ENCODE measurements at regions not wholly inside any gene's neighbourhood (a gene's known extent, or its start where the extent isn't known, plus 50 kb on each side); places are given as distances from the start of the nearest gene placed in this dataset.

DNA sequence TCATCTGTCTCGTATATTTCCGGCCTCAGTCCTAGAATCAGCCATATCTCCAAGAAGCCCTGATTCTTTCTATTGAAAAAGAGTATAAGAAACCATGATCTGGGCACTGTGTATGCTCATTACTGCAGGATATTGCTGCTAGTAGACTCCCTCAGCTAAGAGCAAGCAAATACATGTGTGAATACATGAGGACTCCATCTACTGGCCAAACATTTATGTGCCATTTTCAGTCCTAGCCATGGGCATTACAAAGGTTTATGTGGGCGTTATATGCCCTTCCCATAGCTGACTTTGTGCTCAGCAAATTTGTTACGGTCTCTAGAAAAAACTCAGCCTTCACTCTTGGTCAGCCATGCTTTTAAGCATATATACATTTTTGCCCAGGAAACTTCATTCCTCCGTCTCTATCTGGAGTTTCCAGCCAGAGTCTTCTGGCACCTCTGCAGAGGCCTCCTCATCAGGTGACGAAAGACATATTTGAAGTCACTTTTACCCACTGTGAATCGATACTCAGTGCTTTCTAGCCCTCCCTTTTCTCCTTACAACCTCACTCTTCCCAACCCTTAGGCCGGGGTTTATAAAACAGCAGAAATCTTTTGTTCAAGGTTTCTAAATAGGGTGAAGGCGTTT is 1495.6 kb upstream of the CDH6 start:
- H3K27ac ChIP-seq = no peak overlapping the region
- H3K4me1 ChIP-seq = no peaks in the 10 kb centered on the region
- H3K4me3 ChIP-seq = no peak overlapping the region
- no peak for TF ChIP-seq CTCF (IDR thresholded peaks at IDR 0.05)
- no peaks in the 10 kb centered on the region for H3K36me3 ChIP-seq
- no peaks in the 10 kb centered on the region for H3K9me3 ChIP-seq
- DNase-seq (ENCODE audit: low spot score) = no peak
- H3K27me3 ChIP-seq = no peaks in the 10 kb centered on the region

- Histone ChIP-seq H3K4me1 (no peaks in the 10 kb centered on the region), H3K4me3 (no peak overlapping the region), H3K36me3 (no peaks in the 10 kb centered on the region), H3K9me3 (no peaks in the 10 kb centered on the region), H3K27ac (no peak overlapping the region), H3K27me3 (no peaks in the 10 kb centered on the region)
- no peak for TF ChIP-seq CTCF (IDR thresholded peaks at IDR 0.05)
- DNase-seq (ENCODE audit: low spot score) = no peak
Observed at GRCh38 chr5:29697278-29697677, 1496.2 kb upstream of the CDH6 start.

GRCh38 chr5:29672678-29673077 is 1520.8 kb upstream of the CDH6 start:
- Histone ChIP-seq H3K4me3 (no peak overlapping the region), H3K4me1 (no peaks in the 10 kb centered on the region), H3K36me3 (no peaks in the 10 kb centered on the region), H3K9me3 (no peaks in the 10 kb centered on the region), H3K27ac (no peak overlapping the region), H3K27me3 (no peaks in the 10 kb centered on the region)
- no peak for TF ChIP-seq CTCF (IDR thresholded peaks at IDR 0.05)
- DNase-seq (ENCODE audit: low spot score) = no peak

DNA sequence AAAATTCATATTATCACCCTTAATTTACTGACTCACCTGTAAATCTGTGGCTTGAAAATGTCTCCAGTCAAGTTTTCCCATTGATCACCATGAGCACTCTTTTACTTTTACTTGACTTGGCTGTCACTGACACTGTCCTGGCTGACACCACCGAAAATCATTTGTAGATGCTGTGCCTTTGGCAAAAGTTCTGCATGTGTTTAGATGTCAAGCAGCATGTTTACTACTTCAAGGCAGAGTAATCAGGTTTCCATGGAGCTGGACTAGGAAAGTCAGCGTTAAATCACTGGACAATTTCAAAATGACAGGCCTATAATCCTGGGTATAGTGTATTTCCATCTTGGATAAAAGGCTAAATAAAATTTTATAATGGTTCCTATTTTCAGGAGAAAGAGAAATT is 1530.6 kb upstream of the CDH6 start:
- Histone ChIP-seq H3K27me3 (no peaks in the 10 kb centered on the region), H3K9me3 (no peaks in the 10 kb centered on the region), H3K27ac (no peak overlapping the region), H3K4me1 (no peaks in the 10 kb centered on the region), H3K36me3 (no peaks in the 10 kb centered on the region), H3K4me3 (no peak overlapping the region)
- no peak for TF ChIP-seq CTCF (IDR thresholded peaks at IDR 0.05)
- no peak for DNase-seq (ENCODE audit: low spot score)

DNA sequence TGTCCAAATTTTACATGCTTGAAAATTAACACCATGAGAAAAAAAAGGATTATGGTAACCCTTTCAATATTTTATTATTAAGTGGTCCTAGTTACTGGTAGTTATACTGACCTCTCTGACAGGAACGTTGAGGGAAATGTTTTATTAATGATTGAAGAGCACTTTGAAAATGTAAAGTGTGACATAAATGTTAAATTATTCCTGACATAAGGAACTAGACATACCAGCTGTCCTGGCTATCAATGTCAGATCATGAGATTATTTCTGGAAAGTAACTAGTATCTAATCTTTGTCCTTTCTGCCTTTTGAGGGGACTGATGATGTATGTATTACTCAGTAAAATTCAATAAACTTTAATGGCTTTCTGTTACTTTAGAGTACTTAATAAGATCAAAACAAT is 1538.5 kb upstream of the CDH6 start:
- no peak for DNase-seq (ENCODE audit: low spot score)
- no peak for TF ChIP-seq CTCF (IDR thresholded peaks at IDR 0.05)
- H3K9me3 ChIP-seq = no peaks in the 10 kb centered on the region

GRCh38 chr5:29649321-29649720 is 1544.2 kb upstream of the CDH6 start:
- Histone ChIP-seq H3K27ac (no peak overlapping the region), H3K36me3 (no peaks in the 10 kb centered on the region), H3K4me1 (no peaks in the 10 kb centered on the region), H3K4me3 (no peak overlapping the region), H3K27me3 (no peaks in the 10 kb centered on the region), H3K9me3 (no peaks in the 10 kb centered on the region)
- no peak for TF ChIP-seq CTCF (IDR thresholded peaks at IDR 0.05)
- no peak for DNase-seq (ENCODE audit: low spot score)

More for the DNA sequence above, 1538.5 kb upstream of the CDH6 start:
- no peak overlapping the region for H3K27ac ChIP-seq
- H3K4me3 ChIP-seq = no peak overlapping the region
- no peaks in the 10 kb centered on the region for H3K36me3 ChIP-seq
- no peaks in the 10 kb centered on the region for H3K27me3 ChIP-seq
- no peaks in the 10 kb centered on the region for H3K4me1 ChIP-seq
